H1 (cell line): ENCODE measurements at regions not wholly inside any gene's neighbourhood (a gene's known extent, or its start where the extent isn't known, plus 50 kb on each side); places are given as distances from the start of the nearest gene placed in this dataset.

Experiments
- CTCF ChIP-seq, 3 experiments: IDR thresholded peaks; 1 replicate in 2 of 3; 2 replicates in 1 of 3; pipeline versions ENCODE4 v1.5.1 to v1.6.1; 2011; ENCODE audit warnings: low read length in 3 of 3, mild to moderate bottlenecking in 3 of 3, inconsistent platforms in 2 of 3, low read depth in 1 of 3, moderate library complexity in 1 of 3; ENCODE audit not compliant: insufficient read depth in 1 of 3; ENCODE audit errors: control extremely low read depth in 1 of 3
- EP300 ChIP-seq, 2 experiments: IDR thresholded peaks; 1 replicate in 1 of 2; 2 replicates in 1 of 2; pipeline ENCODE4 v1.6.1; 2011 to 2012; ENCODE audit warnings: low read depth in 2 of 2, low read length in 2 of 2, mild to moderate bottlenecking in 2 of 2, borderline replicate concordance in 1 of 2, inconsistent platforms in 1 of 2, moderate library complexity in 1 of 2
- FOSL1 ChIP-seq: IDR thresholded peaks from 2 replicates; pipeline ENCODE4 v1.6.1; 2011; ENCODE audit warnings: mild to moderate bottlenecking, low read depth, low read length, moderate library complexity; ENCODE audit not compliant: insufficient read depth
- HDAC6 ChIP-seq: IDR thresholded peaks from one replicate; pipeline ENCODE4 v1.7.1; 2012; ENCODE audit warnings: low read depth, mild to moderate bottlenecking, inconsistent platforms, low read length, moderate library complexity
- MAX ChIP-seq: IDR thresholded peaks from 2 replicates; pipeline ENCODE4 v1.6.1; 2012; ENCODE audit warnings: inconsistent platforms

GRCh38 chr2:150062416-150062815, 425.1 kb downstream of the RND3 start:
- TF ChIP-seq FOSL1 (no peak), CTCF (IDR thresholded peaks at IDR 0.05; ENCODE audit: control extremely low read depth in 1 of 3, insufficient read depth in 1 of 3, low read depth in 1 of 3, low read length in 3 of 3) (no peak), MAX (no peak), HDAC6 (no peak), EP300 (IDR thresholded peaks at IDR 0.05; ENCODE audit: borderline replicate concordance in 1 of 2, low read depth in 2 of 2, low read length in 2 of 2) (no peak)
